ENCODE measurements at regions not wholly inside any gene's neighbourhood (a gene's known extent, or its start where the extent isn't known, plus 50 kb on each side); places are given as distances from the start of the nearest gene placed in this dataset.
"Not testable (repeated sequence)": the region's sequence is repeated elsewhere in the genome, so short reads cannot be mapped to it uniquely, and the experiment has no call there.

- no peak for DNase-seq
Observed at GRCh38 chr5:17831279-17831678, 197.0 kb downstream of the TAF11L14 start.

GRCh38 chr5:17832949-17833745 is 198.9 kb downstream of the TAF11L14 start:
- no peak for DNase-seq

GRCh38 chr5:17837757-17838156 is 203.5 kb downstream of the TAF11L14 start:
- DNase-seq, result no peak

- no peak for DNase-seq
Observed at GRCh38 chr5:17838469-17838868, 204.2 kb downstream of the TAF11L14 start.

GRCh38 chr5:17839848-17840247 is 205.6 kb downstream of the TAF11L14 start:
- DNase-seq, result no peak

GRCh38 chr5:17846496-17846895 is 212.2 kb downstream of the TAF11L14 start:
- DNase-seq, result no peak

GRCh38 chr5:17847286-17847685 is 213.0 kb downstream of the TAF11L14 start:
- no peak for DNase-seq

- DNase-seq, result no peak
Observed at GRCh38 chr5:17852111-17852510, 217.9 kb downstream of the TAF11L14 start.

GRCh38 chr5:17852740-17853139 is 218.5 kb downstream of the TAF11L14 start:
- no peak for DNase-seq

GRCh38 chr5:17854901-17855300 is 220.6 kb downstream of the TAF11L14 start:
- DNase-seq, result no peak

GRCh38 chr5:17860660-17861315 is 226.5 kb downstream of the TAF11L14 start:
- DNase-seq, result no peak

- DNase-seq, result not testable (repeated sequence)
Observed at GRCh38 chr5:17864903-17865302, 230.6 kb downstream of the TAF11L14 start.

GRCh38 chr5:17865966-17866365 is 231.7 kb downstream of the TAF11L14 start:
- DNase-seq, result not testable (repeated sequence)

- no peak for DNase-seq
Observed at GRCh38 chr5:17872204-17872603, 237.9 kb downstream of the TAF11L14 start.

GRCh38 chr5:17878541-17878940 is 244.3 kb downstream of the TAF11L14 start:
- no peak for DNase-seq

- DNase-seq, result no peak
Observed at GRCh38 chr5:17879276-17879675, 245.0 kb downstream of the TAF11L14 start.

- no peak for DNase-seq
Observed at GRCh38 chr5:17880869-17881268, 246.6 kb downstream of the TAF11L14 start.

GRCh38 chr5:17882760-17883488 is 248.7 kb downstream of the TAF11L14 start:
- no peak for DNase-seq

GRCh38 chr5:17888155-17888554 is 253.9 kb downstream of the TAF11L14 start:
- no peak for DNase-seq

- DNase-seq, result no peak
Observed at GRCh38 chr5:17890501-17890900, 256.2 kb downstream of the TAF11L14 start.

- DNase-seq, result no peak
Observed at GRCh38 chr5:17891881-17892280, 257.6 kb downstream of the TAF11L14 start.

GRCh38 chr5:17893026-17893635 is 258.9 kb downstream of the TAF11L14 start:
- DNase-seq, result no peak

Data from inflammatory macrophage treated with lipopolysaccharide for 4 hours (primary cell).